Astrocyte of the hippocampus (primary cell): ENCODE measurements at regions not wholly inside any gene's neighbourhood (a gene's known extent, or its start where the extent isn't known, plus 50 kb on each side); places are given as distances from the start of the nearest gene placed in this dataset.

Source experiments
- DNase-seq: peaks from one replicate; pipeline ENCODE4 v3.0.0; 2011; ENCODE audit warnings: low read depth, low spot score

GRCh38 chr5:7012057-7012456 lies 298.8 kb downstream of the TENT4A start:
- no peak for DNase-seq

DNA sequence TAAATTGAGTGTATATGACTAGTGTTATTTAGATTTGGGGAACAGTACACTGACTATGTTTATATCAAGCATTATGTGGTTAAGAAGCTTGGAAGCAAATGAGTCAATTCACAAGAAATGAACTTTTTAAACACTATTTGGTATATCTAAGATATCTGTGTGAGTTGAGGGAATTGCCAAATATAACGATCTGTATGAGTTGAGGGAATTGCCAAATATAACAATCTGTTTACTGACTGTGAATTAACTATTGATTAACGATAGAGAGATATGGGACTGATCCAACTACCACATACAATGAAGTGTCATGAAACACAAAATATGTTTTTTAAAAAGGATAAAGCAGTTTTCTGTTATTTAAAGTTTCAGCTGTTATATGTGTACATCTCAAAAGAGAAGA lies 301.4 kb downstream of the TENT4A start:
- DNase-seq, result no peak

- no peak for DNase-seq
These were observed 302.5 kb downstream of the TENT4A start for GRCh38 chr5:7015586-7016256.

DNA sequence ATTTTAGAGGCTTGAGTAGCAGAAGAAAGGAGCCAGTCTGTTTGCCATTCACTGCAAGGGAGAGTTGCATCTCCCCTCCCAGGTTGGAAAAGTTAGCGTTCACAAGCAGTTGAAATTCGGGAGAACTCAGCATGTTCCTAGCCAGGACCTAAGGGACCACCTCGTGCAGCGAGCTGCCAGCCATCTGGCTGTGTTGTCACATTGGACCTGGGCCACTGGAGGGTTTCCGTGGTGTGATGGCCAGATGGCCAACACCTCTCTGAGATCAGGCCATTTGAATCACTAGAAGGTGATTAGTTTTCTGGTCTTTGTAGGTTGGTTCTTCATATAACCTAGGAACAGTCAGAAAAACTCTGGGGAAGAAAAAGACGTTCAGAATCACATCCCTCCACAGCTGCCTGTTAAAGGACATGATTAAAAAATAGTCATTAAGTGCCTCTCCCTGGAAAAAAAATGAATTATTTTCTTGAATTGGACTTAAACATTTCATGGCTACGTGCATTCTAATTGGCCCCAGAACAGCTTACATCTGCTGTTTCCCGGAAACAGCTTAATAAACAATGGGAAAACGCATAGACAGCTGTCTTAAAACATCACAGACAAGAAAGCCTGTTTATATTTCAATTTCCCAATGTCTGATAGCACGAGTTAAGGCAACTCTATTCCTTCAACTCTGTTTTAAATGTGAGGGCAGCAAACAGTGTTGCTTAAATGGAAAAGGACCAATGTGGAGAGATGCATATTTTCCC lies 303.9 kb downstream of the TENT4A start:
- DNase-seq, result no peak

GRCh38 chr5:7018198-7018597 lies 305.0 kb downstream of the TENT4A start:
- DNase-seq, result no peak

GRCh38 chr5:7018601-7019000 lies 305.4 kb downstream of the TENT4A start:
- DNase-seq, result no peak

GRCh38 chr5:7036192-7036835 lies 323.1 kb downstream of the TENT4A start:
- no peak for DNase-seq

GRCh38 chr5:7039074-7039473 lies 325.8 kb downstream of the TENT4A start:
- no peak for DNase-seq

GRCh38 chr5:7040111-7040510 lies 326.9 kb downstream of the TENT4A start:
- no peak for DNase-seq

DNA sequence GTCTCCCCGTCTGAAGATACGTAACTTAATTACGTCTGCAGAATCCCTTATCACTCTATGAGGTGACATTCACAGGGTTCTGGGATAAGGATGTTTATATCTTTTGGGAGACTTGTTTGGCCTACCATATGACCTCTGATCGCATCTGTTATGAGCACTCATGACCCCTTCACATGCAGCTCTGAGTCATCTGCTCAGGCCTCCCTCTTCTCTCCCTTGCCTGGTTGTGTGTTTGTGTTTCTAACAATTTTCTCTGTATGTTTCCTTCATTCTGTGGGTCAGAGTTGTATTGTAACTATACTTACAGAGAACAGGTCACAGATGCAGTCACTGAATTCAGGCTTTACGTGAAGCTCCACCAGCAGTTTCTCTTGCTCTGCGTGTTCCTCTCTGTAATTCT lies 330.6 kb downstream of the TENT4A start:
- DNase-seq, result no peak

- DNase-seq, result no peak
These were observed 334.5 kb downstream of the TENT4A start for GRCh38 chr5:7047511-7048261.

DNA sequence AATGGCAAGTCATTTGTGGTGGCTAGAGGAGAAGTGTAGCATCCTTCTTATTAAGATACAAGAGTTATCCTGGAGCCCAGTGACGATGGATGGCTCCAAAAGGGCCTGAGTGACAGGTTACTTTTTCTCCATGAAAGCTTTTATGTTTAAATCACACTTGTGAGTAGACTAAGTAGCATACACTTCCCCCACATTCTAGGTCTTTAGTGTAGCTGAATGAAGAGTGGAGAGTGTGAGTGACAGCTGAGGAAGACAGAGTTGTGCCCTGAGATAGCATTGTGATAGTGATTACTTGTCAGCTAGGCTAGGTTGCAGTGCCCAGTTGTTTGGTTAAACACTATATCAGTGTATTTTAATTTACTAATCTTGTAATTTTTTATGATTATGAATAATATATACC lies 337.8 kb downstream of the TENT4A start:
- DNase-seq, result no peak

GRCh38 chr5:7053125-7053524 lies 339.9 kb downstream of the TENT4A start:
- no peak for DNase-seq

- DNase-seq, result no peak
These were observed 340.4 kb downstream of the TENT4A start for GRCh38 chr5:7053528-7054209.

DNA sequence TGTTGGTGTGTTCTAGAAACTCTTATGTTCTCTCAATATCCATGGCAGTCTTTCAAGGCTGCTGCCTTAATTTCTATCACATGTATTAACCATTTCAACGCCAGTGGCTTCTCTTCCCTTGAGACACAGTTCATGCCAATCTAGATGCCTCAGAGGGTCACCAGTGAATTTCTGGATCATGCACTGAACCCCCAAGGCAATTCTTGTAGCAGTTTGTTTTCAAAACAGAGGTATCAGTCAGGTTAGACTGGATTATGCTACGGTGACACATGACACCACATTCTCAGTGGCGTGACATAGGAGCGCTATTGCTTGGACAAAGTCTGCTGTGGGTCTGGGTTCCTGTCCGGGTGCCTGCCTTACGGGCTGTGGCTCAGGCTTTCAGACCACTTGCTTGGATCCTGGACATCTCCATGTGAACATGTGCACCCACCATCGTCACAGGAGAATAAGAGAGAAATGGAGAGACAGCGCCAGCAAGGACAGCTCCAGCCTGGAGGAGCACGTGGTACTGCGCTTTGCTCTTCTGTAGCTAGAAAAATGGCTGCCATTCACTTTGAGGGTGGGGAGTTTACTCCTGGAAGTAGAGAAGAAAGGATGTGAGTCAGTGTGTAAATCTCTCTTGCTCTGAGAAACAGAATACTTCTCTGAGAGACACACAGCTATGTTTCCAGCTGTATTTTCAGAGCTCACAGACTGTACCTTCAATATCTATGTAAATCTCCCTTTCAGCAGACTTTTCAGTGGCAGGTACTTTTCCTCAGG lies 329.3 kb upstream of the ADCY2 start:
- no peak for DNase-seq

DNA sequence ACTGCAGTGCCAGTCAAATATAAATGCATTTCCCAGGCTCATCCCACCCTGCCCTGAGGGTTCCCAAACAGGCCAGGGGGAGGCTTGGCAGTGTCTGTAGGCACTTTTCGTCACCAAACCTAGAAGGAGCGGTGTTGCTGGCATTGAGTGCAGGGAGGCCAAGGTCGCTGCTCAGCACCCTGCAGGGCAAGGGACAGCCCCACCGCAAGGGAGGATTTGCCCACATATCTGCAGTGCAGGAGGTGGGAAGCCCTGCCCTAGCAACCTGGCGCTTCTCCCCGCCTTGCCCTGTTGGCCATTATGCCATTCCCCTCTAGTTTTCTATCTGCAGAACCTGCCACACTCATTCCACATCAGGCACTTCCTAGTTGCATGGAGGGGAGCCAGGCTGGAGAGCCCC lies 327.8 kb upstream of the ADCY2 start:
- no peak for DNase-seq

DNA sequence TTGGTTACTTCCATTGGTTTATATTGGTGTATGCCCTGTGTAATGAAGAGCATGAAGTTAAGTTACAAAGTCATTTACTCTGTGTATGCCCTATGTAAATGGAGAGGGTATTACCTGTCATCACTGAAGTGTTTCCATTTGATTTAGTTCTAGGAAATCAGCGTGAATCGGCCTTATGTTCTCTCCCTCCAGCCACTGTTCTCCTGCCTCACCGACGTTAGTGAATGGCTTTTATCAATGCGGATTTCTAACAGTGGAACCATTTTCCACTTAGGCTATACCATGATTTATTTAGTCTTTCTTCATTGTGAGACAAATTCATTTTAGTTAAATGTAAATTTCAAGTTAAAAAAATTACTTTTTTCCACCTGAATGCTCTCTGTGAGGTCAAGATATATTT lies 327.0 kb upstream of the ADCY2 start:
- DNase-seq, result no peak

DNA sequence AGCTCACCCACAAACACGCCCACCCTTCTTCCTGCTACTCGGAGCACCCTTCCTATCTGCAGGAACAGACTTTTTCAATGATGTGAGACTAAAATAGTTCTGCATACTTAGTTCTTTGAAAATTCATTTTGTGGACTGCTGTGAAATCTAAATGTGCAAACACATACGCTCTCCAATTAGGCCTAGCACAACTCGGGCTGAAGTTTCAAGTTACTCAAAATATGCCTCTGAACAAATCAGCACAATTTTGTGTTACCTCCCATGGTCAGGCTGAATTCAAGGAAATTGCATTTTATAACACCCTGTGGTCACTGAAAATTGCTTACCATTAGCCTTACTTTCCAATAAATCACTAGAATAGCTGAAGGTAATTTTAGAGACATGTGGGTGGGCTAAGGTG lies 323.8 kb upstream of the ADCY2 start:
- DNase-seq, result no peak

GRCh38 chr5:7073666-7074065 lies 322.3 kb upstream of the ADCY2 start:
- no peak for DNase-seq

- DNase-seq, result no peak
These were observed 321.8 kb upstream of the ADCY2 start for GRCh38 chr5:7074176-7074575.

DNA sequence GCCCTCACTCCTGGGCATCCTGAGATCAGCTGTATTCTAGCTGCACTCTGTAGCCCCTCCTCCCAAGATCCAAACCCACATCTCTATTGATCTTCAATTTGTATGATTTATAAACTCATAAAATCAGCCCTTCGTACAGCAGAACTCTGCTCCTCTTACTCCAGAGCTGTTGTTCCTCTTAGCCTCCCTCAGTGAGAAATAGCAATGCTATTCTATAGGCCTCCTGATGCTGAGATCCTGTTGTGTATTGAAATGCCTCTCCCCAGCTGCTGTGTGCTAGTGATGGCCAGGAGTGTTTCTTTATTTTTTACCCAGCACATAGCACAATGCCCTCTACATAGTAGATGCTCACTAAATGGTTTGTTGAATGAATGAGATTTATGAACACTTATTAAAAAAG lies 320.5 kb upstream of the ADCY2 start:
- DNase-seq, result no peak
